NCI-H187 (cell line): ENCODE measurements at regions not wholly inside any gene's neighbourhood (a gene's known extent, or its start where the extent isn't known, plus 50 kb on each side); places are given as distances from the start of the nearest gene placed in this dataset.
A peak's percentile ranks its signal among the peaks of the same experiment; 100 is the strongest.

ENCODE experiments used
- DNase-seq, 2 experiments: peaks; one replicate each; lab custom pipeline; 2025; lab: John Stamatoyannopoulos, UW

DNA sequence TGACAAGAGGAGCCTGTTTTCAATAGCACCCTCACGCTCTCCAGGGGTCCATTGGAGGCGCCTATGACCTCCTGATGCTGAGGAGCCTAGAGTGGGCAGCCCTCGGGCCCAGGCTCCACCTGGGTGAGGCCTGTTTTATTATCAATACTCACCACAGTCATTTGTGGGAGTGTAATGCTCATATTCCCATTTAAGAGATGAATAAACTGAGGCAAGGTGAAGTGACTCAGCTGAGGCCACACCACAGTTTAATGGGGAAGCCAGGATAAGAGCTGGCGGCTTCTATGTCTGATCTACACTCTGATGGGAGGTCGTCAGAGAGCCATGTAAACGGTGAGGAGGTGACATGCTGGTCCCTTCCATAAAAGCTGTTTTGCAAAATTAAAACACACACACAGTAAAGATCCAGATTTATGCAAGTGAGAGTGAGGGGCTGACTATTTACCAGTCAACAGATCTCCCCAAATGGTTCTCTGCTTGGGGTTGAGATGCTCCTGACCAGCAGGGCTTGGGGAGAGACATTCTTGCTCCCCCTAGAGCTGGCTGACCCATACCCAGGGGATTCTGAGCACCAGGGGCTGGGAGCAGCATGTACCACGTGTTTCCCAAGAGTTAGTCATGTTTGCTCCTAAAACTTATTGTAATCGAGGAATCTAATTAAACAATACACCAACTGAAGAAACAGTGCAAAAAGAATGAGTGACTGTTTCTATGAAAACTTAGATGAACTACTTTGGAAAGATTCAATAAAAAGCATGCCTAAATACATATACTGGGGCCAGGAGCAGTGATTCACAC, 81.0 kb upstream of the INSIG1 start:
- DNase-seq, result no peak

DNA sequence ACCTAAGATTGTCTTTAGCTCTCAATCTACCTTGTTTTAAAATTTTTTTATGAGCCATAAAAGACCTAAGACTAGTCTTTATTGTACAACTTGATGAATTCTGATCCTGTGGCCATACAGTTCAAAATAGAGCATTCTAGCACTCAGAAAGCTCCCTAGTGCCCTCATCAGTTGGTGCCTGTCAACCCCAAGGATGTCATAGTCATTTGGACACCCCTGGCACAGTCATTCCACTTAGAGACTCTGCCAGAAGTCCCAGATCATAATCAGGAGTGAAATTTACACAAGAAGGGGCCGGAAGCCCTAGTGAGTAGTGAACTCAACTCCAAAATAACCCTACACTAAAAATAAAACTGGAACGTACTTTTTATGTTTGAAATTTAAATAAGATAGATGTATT, 80.0 kb upstream of the INSIG1 start:
- DNase-seq, result no peak

DNA sequence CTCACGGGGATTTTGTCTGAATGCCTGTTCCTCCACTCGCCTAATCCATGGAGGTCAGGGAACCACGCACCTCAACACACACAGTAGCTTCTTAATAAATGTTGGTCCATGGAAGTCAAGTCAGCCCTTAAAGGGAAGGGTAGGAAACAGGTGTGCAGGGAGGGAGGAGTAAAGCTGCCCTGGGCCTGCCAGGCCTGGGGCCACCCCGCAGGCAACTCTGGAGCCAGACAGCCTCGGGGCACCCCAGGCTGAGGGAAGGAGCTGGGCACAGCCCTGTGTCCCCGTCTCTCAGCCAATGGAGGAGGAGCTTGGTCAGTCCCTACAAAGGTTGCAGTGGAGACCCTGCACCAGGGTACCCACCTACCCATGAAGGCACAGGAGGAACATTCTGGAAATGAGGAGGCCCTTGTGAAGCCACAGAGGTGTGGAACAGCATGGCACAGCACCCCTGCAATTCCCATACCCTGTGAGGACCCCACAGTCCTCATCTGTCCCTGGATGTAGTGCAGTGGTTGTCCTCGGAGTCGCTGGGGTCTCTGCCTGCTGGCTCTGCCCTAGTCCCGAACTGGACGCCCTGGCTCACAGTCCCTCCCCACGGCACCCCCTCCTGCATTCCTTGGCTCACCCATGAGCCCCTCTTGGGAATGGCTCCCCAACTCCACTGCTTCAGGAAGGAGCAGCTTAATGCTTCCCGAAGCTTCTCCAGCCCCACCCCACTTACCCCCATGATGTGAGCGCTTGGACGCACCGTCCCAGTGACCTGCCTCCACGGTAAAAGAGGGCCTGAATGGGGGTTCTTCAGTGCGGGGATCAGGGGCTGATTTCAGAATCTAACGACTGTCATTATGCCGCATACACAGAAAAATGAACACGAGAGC, 79.2 kb upstream of the INSIG1 start:
- DNase-seq, result no peak

DNA sequence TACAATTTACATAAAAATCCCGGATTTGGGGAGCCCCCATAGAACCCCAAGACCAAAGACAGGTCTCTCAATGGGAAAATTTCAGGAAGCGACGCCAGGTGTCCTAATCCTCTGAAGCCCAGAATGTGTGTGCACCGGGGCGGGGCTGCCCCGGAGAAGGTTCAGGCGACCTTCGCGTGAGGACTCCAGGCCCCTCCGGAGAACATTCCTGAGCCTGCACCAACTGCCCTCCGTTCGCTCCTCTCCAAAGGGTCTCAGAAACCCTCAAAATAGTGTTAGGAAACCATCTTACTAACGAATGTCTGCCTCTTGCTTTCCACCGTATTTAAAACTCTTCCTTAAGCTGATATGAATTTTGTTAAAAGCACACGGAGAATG, 78.5 kb upstream of the INSIG1 start:
- no peak for DNase-seq

DNA sequence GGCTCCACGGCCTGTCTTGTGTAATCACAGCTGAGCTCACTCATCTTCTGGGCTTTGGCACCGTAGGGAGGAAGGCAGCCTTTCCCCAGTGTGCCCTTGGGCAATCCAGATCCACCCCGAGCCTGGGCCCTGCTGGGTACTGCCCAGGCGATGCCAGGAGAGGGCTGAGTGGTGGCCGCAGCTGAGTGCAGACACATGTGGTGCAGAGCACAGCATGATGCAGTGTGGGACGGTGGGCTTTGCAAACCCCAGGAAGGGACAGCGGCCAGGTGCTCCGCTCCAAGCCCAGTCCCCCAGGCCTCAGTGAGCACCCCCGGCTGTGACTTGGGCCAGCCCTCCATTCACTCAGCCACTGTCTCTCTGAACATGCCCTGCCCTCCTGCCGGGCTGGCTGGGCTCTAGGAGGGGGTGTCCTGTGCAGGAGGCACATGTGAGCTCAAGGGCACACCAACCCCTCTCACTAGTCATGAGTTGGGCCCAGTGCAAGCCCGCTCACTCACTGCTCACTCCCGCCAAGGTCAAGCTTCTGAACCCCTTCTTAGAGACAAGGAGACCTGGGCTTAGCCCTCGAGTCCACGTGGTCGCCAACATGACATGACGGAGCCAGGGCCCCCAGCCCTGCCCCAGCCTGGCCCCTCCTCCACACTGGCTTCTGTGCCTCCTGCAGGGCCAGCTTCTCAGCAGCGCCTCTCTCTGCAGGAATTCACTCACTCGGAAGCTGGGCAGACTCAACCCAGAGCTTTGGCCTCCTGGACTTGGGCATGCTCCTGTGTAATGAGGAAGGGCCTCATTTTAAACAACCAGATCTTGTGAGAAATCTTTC, 77.5 kb upstream of the INSIG1 start:
- DNase-seq, result no peak

DNA sequence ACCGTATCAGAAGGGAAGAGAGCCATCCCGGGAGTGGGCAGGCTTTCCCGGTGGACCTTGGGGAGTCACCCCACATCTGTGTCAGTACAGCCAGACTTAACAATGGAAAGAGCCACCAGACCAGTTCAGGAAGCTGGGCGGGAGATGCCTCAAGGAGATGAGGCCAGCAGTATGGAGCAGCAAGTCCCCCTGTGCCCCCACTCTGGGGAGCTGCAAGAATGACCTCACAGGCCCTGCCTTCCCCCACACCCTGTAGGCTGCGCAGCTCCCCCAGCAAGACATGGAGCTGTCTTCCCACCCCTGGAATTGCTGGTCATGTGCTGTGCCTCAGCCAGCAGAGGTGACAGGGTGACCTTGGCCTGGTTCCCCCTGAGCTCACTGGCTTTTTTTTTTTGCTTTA, 76.8 kb upstream of the INSIG1 start:
- no peak for DNase-seq

DNA sequence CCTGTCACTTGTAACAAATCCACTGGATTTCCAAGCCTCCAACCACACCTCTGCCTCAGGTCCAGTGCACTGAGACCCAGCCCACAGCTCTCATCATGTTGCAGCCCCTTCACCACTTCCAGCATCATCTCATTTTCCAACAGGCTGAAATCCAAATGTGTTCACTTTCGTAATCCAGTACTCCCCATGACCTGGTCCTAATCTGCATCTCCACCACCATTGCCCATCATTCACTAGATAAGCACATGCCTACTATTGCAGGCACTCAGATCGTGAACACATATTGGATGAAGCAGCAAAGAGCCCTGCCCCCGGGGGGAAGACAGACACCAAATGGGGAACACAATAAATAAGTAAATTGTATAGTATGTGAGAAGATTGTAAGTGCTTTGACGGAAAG, 76.1 kb upstream of the INSIG1 start:
- DNase-seq, result no peak

DNA sequence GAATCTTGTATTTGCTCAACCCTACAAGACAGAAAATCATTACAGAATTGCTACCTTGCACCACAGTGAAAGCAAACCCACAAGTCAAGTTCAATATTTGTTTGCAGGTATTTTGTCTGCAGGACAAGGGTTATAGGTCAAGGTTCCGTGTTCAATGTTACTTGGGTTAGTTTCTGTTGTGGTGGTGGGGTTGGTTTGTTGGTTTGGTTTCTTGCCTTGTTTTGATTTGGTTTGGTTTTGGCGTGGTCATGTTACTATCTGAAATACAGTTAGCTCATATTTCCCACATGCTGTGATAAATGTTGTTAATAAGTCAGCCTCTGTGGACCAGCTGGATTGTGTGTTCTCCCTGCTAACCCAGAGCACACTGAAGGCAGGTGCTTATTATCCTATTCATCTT, 75.6 kb upstream of the INSIG1 start:
- no peak for DNase-seq

DNA sequence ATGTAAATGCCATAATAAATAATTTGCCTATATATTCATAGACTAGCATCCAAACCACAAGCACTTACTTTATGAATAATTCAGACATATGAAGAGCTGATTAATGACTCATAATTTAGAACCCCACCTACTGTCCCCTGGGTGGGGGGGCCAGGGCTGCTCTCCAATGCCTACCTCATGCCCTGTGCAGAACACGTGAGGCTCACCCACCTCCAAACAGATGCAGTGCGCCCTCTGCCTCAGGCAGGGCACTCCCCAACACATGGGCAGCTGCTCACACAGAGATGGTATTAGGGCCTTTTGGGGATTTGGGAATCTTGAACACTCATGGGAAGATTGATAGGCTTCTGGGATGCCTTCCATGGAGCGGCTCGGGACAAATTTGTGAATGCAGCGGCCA, 75.1 kb upstream of the INSIG1 start:
- DNase-seq, result no peak

DNA sequence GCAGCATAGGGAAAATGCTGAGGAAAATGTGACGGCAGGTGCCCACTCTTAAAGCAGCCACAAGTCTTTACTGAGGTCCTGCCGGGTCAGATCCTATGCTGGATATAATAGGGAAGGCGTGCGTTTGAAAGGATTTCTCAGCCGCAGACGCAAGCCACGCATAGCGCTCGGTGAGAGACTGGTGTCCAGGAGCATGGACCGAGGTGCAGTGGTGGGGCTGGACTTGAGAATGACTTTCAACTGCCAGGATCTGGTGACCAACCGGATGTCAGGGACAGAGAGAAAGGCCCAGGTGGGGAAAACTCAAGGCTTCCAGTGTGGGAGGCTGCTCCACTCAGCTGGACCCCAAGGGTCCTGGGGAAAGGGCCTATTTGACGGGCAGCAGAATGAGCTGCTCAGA, 74.7 kb upstream of the INSIG1 start:
- DNase-seq, result no peak

DNA sequence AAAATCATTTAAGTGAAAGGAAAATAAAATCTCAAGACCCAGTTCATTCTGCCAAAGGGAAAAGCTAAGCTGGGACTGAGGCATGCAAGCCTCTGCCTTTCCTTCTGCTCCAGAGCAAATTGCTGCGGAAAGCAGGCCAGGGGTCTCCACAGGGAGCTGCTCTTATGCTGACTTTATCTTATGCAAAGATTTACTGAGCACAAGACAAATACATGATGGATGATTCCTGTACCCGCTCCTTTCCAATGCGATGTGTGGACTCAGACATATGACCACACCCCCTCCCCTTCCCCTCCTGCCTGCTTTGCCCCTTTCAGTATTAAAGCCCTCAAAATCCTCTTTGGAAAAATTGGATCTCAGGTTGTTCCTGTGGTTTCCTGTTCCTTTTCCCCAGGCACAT, 74.2 kb upstream of the INSIG1 start:
- DNase-seq, result no peak

DNA sequence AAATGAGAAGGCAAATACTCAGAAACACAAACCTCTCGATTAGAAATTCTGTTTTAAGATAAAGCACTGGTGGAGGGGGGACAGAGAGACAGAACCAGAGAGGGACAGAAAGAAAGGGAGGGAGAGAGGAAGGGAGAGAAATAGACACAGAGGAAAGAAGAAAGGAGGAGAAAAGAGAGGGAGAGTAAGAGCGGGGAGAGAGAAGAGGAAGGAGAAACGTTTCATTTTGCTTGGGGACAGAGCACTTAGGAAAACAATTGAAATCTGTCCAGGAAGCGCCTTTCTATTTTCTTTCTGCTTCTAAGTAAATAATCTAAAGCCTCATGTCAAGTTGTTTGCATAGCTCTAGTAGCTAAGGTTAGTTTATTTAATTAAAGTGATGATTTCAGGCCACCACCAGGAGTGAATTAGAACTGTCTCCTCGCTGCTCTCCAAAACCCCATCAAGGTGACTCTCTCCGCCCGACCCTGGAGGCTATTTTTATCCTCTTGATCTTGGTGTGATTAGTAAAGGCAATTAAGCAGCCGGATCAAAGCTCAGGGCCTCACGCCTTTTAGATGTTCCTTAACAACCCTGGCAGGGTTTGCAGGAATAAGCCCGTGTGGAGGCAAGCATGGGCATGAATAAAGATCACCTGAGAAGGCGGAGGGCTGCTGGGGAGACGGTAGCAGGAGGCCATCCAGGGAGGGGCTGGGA, 73.4 kb upstream of the INSIG1 start:
- peak; percentile 39 to 56 for DNase-seq

DNA sequence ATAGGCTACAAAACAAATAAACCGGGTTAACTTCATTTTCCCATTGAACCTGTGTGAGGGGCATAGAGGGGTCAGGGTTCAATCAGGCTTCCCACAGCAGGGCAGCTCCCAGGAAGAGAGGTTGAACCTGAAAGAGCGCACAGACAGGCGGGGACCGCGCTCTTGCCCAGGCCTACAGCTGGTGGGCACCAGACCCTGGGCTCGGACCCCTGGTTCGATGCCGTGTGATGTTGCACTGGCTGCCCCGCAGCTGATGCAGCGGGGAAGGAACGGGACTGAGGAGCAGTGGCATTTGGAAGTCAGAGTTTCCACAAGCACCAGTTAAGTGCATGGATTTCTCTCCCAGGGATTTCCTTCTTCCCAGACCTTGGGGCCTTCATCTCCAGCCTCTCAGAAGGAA, 72.6 kb upstream of the INSIG1 start:
- DNase-seq, result no peak

DNA sequence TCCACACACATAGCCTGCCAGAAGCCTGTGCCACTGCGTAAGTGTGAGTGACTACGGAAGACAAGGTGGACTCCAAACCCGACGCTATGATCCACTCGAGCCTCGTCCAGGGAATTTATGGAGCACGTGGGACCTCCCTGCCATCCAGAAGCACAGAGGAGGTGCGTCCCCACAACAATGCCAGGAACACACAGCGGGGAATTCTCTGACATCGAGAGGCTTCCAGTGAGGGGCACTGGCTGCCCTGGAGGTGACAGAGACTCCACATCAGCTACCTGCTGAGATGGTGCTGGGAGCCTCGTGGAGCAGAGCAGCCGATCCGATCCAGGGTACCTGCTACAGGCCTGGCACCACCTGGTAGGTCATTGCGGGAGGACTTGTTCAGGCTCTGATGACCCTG, 72.2 kb upstream of the INSIG1 start:
- DNase-seq, result no peak

DNA sequence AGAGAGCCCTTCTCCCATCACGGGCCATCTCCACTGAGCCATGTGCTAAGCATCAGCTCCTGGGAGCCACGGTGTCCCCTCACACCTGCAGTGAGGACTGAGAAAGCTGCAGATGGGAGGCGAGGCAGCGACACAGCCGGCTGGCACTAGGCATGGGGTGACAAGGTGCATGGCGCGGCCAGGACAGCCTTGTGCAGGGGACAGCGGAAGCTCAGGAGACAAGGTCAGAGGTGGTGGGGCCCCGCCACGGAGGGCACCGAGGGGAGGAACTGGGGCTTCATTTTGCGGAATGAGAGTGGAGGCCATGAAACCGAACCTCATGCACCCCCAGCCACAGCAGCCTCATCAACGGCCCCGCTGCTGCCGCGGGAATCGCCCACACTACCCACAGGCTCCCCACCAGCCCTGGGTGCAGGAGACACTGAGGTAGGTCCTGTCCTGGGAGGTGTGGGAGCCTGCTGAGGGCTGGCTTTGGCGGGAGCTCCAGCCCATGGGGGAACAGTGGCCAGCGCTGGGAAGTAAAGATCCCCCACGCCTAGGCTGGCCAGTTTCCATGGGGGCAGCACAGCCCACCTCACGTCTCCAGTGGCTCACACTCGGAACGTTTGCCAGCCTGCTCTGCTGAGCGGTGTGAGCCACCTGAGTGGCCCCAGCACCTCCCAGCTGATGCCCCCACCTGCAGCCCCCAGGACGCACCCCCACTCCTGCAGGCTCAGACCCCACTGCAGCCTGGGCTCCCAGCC, 71.2 kb upstream of the INSIG1 start:
- DNase-seq, result no peak

DNA sequence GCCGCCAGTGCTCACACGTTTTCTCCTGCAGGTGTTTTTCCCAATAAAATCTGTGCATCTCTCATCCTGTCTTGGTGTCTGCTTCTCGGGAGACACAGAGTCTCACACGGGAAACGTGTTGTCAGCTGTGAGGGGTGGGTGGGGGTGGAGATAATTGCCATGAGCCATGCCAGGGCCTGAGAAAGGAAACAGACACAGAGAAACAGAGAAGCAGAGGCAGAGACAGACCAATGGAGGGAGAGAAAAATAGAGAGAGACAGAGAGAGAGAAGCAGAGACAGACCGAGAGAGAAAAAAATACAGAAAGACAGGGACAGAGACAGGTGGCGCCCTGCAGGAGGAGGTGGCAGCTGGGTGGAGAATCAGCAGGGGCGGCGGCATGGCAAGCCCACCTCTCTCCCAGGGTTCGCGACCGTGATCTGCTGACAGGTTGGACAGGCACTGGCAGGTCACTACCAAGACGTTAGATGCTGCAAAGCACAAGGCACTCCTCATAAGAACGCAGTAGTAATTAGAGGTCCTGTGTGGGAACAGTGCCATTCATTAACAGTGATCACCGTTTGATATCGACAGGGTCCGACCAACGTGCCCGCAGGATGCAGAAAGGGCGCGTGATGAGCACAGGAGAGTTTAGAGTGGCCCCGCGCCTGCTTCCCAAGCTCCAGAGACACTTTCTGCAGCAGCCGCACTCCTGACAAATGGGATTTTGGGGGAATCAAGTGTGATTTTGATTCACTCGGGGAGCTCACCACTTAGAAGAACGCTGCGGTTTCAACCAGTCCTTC, 70.5 kb upstream of the INSIG1 start:
- no peak for DNase-seq

DNA sequence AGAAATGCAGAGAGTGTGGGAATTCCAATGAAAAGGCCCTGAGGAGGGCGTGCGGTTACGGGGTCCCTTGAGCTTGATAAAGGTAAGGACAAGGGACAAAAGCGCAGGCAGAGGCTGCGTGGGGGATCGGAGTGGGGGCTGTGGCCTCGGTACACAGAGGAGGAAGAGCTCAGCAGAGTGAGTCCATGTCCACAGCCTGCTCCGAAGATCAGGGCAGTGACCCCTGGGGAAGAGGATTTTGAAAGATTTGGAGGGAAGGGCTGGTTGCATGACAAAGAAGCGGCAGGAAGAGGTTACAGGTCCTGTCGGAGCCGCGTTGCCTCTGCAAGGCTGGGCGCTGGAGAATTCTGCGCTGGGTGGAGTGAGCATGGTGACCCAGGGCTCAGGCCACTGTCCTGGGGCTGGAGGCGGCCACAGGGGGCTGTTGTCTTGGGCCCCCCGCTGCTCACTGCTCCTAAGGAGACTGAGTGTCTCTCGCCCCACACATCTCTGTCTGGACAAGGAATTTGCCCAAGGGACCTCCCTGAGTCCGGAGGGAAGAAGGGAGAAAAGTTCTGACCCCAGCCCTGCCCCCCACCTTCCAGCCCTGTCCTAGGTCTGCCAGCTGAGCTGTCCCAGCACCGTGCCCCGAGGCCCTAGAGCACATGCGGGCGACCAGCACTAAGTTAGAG, 69.8 kb upstream of the INSIG1 start:
- no peak for DNase-seq

DNA sequence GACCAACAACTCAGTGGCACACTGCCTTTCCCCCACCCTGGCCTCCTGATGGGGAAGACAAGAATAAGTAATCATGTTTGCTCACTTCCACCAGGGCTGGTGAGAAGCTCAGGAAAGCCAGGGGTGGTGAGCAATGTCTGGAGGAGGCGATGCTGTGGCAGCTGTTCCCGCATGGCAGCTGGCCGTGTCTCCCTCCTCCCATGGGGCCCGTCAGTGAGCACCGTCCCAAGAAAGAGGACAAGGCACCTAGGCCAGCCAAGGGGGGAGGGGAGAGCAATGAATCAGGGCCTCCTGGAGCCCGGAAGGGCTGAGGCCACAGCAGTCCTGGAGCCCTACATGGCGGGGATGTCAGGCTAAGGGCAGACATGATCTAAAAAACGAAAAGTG, 69.2 kb upstream of the INSIG1 start:
- no peak for DNase-seq

DNA sequence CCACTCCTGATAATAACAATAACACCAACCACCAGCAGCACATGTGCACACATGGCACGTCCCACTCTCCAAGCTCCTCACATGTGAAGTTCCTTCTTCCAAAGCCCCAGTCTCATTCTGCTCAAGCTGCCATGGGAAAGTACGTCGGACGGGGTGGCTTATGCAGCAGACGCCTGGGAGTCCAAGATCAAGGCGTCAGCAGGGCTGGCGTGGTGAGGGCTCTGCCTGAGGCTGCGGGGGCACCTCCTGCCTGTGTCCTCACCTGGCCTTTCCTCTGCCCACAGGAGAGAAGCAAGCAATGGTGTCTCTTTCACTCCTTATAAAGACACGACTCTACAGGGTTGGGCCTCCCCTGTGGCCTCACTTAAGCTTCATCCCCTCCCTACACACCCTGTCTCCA, 68.8 kb upstream of the INSIG1 start:
- DNase-seq, result no peak
